Activated T-helper 1 cell treated with anti-CD3 and anti-CD28 coated beads, Interleukin-12 subunit alpha, Interleukin-12 subunit beta, Interleukin-2, Interleukin-4 antibody, amounts not matched to agents 30 ng/mL and 10 ng/mL and 1 ng/mL, durations not matched to agents 14 hours and 24 hours and 36 hours (primary cell): ENCODE measurements at regions not wholly inside any gene's neighbourhood (a gene's known extent, or its start where the extent isn't known, plus 50 kb on each side); places are given as distances from the start of the nearest gene placed in this dataset.

Experiments
- DNase-seq: peaks from one replicate; pipeline ENCODE4 v3.0.0; 2021; ENCODE audit warnings: low spot score
- H3K27ac Mint-ChIP-seq: one replicate; pipeline ENCODE4 v1.8.0; 2021; ENCODE audit warnings: mild to moderate bottlenecking, mixed read lengths
- H3K27me3 Mint-ChIP-seq: one replicate; pipeline ENCODE4 v1.8.0; 2022; ENCODE audit warnings: mild to moderate bottlenecking, moderate library complexity, mixed read lengths; ENCODE audit not compliant: insufficient read depth
- H3K36me3 Mint-ChIP-seq: one replicate; pipeline ENCODE4 v1.8.0; 2021; ENCODE audit warnings: low read depth, mixed read lengths
- H3K4me1 Mint-ChIP-seq: one replicate; pipeline ENCODE4 v1.8.0; 2021; ENCODE audit warnings: low read depth, mixed read lengths
- H3K4me3 Mint-ChIP-seq: one replicate; pipeline ENCODE4 v1.8.0; 2021; ENCODE audit warnings: mild to moderate bottlenecking, moderate library complexity, mixed read lengths
- H3K9me3 Mint-ChIP-seq: one replicate; pipeline ENCODE4 v1.8.0; 2021; ENCODE audit warnings: mixed read lengths
- intact Hi-C: fragments of 100-400 bp; cut with micrococcal nuclease; formaldehyde crosslinking; loops from one replicate; pipeline ENCODE4 v1.15.1; 2024

DNA sequence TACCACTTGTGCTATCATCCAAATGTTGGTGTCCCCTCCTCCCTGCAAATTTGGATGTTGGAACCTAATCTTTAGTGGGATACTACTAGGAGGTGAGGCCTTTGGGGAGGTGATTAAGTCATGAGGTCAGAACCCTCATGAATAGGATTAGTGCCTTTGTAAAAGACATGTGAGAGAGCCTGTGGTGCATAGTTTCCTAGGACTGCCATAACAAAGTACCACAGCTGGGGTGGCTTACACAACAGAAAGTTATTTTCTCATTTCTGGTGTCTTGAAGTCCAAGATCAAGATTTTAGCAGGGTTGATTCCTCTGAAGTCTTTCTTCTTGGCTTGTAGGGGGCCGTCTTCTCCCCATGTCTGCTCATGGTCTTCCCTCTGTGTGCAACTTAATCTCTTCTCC is 562.6 kb upstream of the ARGLU1 start:
- peaks cover 6% of the 10 kb centered on the region for H3K9me3 Mint-ChIP-seq
- intact Hi-C loops: no loop called here

DNA sequence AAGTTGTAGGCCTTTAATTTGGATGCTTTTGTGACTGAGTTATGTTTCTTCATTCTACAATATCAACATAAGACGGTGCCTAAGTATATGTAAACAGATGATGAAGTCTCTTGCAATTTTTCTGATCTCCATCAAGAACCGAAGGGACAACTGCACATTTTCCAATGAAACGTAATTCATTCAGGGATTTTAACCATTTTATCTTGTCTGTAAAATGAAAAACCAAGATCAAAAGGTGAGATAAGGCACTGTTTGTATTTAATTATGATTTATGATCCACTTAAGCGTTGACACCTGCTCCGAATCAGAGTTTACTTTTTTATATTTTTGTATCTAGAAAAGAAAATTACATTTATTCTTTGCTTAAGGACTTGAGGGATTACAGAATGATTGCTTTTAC is 556.8 kb upstream of the ARGLU1 start:
- intact Hi-C loops: no loop called here
- Mint-ChIP-seq H3K9me3 (no peaks in the 10 kb centered on the region), H3K4me3 (no peak overlapping the region), H3K4me1 (no peaks in the 10 kb centered on the region), H3K27me3 (no peaks in the 10 kb centered on the region), H3K27ac (no peak overlapping the region), H3K36me3 (no peaks in the 10 kb centered on the region)
- no peak for DNase-seq

More for the DNA sequence above, 562.6 kb upstream of the ARGLU1 start:
- Mint-ChIP-seq H3K36me3 (no peaks in the 10 kb centered on the region), H3K4me1 (no peaks in the 10 kb centered on the region), H3K27ac (no peak overlapping the region), H3K4me3 (no peak overlapping the region), H3K27me3 (no peaks in the 10 kb centered on the region)
- DNase-seq: no peak

DNA sequence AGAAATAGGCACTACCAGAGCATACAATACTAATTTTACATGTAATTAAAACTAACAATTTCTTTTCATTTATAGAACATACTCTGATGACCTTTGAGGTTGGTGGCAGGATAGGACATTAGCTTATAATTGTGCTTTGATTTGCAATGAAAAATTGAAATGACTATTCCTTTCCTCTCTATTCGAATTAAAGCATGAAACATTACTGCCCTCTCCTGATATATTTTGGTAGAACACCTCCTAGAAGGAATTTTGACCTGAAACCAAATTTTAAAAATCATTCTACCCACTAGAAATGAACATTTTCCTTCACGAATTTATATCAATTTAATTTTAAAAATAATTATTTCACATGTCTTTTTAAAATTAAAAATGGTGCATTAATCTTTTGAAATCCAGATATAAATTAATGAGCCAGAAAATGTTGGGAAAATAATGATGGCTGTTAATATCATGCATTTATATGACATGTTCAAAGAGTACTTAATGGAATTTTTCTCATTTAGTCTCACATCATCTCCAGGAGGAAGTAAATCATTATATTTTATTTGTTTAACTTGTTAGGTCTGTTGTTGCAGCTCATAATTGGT is 556.3 kb upstream of the ARGLU1 start:
- Mint-ChIP-seq H3K27me3 (no peaks in the 10 kb centered on the region), H3K9me3 (no peaks in the 10 kb centered on the region), H3K36me3 (no peaks in the 10 kb centered on the region), H3K27ac (no peak overlapping the region), H3K4me3 (no peak overlapping the region), H3K4me1 (no peaks in the 10 kb centered on the region)
- no peak for DNase-seq
- intact Hi-C loops: no loop called here

DNA sequence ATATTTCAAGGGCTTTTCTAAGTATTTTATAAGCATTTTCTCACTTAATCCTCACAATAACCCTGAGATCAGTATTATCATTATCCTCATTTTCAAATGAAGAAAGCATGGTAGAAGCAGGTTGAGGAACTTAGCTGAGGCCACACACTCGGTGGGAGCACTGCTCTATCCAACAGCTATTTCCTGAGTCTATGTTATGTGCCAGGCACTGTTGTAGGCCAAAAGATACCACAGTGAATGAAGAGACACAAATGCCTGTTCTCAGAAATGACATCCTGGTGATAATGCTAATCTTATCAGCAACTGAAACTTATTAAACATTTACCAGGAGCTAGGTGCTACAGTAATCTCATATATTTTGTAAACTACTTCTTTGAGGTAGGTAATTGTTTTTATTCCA is 553.9 kb upstream of the ARGLU1 start:
- H3K27ac Mint-ChIP-seq: no peak overlapping the region
- no peak overlapping the region for H3K4me3 Mint-ChIP-seq
- H3K27me3 Mint-ChIP-seq: no peaks in the 10 kb centered on the region
- DNase-seq: no peak
- no peaks in the 10 kb centered on the region for H3K4me1 Mint-ChIP-seq
- intact Hi-C loops: no loop called here
- no peaks in the 10 kb centered on the region for H3K36me3 Mint-ChIP-seq
- H3K9me3 Mint-ChIP-seq: no peaks in the 10 kb centered on the region

DNA sequence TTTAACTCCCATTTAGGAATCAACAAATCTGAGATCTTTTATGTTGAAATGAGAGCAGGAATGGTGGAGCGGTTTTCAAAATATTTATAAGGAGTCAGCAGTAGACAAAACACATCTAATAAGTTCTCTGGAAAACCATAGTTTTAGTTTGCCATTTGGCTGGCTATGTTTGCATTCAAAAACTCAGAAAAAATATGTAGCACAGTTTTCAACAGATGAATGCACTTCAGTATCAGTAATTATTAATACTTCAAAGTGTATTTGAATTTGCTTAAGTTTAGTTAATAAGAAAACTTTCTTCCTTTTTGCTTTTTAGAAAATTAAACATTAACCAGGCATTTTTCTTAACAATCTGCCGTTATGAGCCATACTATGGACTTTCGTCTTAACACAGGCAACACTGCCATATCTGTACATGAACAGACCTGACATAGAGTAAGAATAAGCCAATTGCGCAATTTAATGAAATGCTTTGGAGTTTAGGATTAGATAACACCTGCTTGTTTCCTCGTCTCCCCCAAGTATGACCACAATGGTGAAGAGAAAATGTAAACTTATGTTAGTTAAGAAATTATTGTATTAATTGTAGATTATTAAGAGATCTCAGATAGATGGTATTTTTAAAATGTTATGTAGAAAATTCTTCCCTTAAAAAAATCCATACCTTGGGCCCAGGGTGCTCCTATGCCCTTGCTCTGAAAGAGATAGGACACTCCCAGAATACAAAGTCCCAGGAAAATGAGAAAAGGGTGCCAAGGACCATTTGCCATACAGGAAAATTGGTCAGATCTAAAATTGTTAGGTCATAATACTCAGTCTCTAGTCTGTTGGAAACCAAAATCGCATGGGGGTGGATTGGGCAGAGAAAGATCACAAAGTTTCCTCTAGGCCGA is 552.3 kb upstream of the ARGLU1 start:
- no peaks in the 10 kb centered on the region for H3K27me3 Mint-ChIP-seq
- H3K4me3 Mint-ChIP-seq: no peak overlapping the region
- intact Hi-C loops: no loop called here
- peaks cover 2% of the 10 kb centered on the region for H3K9me3 Mint-ChIP-seq
- no peaks in the 10 kb centered on the region for H3K4me1 Mint-ChIP-seq
- H3K36me3 Mint-ChIP-seq: no peaks in the 10 kb centered on the region
- no peak overlapping the region for H3K27ac Mint-ChIP-seq
- DNase-seq: no peak

DNA sequence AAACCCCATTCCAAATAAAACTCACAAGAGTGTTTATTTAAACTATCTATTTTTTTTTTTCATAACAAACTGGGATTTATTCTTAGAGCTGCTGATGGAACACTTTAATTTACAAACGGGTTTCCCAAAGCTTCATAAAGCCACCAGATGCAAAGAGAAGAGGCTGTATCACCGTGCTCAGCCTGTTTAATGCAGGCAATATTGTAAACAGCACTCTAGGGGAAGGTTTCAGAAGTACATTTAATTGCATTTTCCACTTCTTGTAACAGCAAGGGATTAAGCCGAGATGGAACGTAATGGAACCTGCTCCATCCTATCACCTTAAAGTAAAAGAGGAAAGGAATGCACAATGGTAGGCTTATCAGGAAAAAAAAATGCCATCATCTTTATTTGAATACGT is 550.6 kb upstream of the ARGLU1 start:
- peaks cover 5% of the 10 kb centered on the region for H3K9me3 Mint-ChIP-seq
- no peak overlapping the region for H3K4me3 Mint-ChIP-seq
- DNase-seq: no peak
- H3K4me1 Mint-ChIP-seq: no peaks in the 10 kb centered on the region
- H3K27me3 Mint-ChIP-seq: no peaks in the 10 kb centered on the region
- H3K27ac Mint-ChIP-seq: no peak overlapping the region
- intact Hi-C loops: no loop called here
- H3K36me3 Mint-ChIP-seq: no peaks in the 10 kb centered on the region

DNA sequence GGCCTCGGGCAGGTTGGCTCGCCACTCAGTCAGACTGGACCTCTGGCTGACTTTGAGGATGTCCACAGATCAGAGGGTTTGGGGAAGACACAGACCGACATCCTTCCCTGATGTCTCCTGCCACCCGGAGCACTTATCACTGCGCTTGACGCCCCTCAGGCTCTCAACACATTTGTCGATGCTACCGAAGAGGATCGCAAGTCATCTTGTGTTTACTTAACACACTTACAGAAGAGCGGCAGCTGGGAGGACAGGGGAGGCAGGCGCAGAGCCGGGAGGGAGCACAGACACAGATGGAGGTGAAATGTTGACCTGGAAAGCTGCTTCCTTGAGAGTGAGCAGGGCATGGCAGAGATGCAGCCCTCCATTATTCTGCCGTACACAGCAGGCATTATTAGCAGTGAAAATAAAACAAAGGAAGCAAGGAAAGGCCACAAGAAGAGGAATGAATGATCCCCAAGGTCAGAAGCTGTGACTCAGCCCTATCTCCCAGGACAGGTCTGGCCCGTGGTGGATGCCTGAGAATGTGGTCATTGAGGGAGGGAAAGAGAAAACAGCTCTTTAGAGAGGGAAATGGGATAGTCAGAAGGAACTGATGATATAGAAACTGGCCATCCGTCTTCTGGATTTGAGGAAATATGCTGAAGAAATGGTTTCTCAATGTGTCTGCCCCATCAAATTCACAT is 549.5 kb upstream of the ARGLU1 start:
- Mint-ChIP-seq H3K36me3 (no peaks in the 10 kb centered on the region), H3K27ac (no peak overlapping the region), H3K4me3 (no peak overlapping the region), H3K9me3 (peaks cover 5% of the 10 kb centered on the region), H3K27me3 (no peaks in the 10 kb centered on the region), H3K4me1 (no peaks in the 10 kb centered on the region)
- intact Hi-C loops: no loop called here
- no peak for DNase-seq

DNA sequence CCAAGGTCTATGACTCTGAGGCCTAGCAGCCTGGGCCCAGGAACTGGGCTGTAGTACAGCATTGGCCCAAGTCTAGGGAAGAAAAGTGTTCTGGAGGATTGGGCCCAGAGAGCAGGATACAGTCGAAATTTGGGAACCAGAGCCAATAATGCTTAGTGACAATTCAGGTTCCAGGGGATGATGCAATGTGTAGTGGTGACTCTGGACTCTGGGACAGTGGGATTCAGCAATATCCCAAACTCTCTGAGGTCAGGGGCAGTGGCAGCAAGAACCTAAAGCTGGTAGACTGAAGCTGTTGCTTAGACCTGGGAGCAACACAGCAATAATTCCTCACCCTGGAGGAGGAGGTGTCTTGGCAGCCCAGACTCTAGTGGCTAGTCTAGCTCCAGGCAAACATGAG is 545.5 kb upstream of the ARGLU1 start:
- Mint-ChIP-seq H3K9me3 (peaks cover 5% of the 10 kb centered on the region), H3K4me3 (no peak overlapping the region), H3K27ac (no peak overlapping the region), H3K4me1 (no peaks in the 10 kb centered on the region), H3K36me3 (no peaks in the 10 kb centered on the region), H3K27me3 (no peaks in the 10 kb centered on the region)
- intact Hi-C loops: no loop called here
- no peak for DNase-seq

DNA sequence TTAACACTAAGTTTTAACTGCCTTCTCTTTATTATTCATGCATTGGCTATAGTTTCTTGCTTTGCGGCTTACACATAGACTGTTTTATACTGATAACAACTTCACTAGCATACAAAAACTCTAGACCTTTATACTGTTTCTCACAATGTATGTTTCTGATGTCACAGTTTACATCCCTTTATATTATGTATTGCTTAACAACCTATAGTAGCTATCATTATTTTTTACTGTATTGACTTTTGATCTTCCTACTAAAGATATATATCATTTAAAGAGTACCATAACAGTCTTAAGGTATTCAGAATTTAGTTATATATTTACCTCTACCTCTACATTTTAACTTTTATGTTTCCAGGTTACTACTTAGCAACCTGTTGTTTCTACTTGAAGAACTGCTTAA is 543.3 kb upstream of the ARGLU1 start:
- no peak for DNase-seq
- no peak overlapping the region for H3K4me3 Mint-ChIP-seq
- intact Hi-C loops: no loop called here
- H3K27me3 Mint-ChIP-seq: no peaks in the 10 kb centered on the region
- no peak overlapping the region for H3K27ac Mint-ChIP-seq
- H3K4me1 Mint-ChIP-seq: no peaks in the 10 kb centered on the region
- peaks cover 5% of the 10 kb centered on the region for H3K9me3 Mint-ChIP-seq
- H3K36me3 Mint-ChIP-seq: no peaks in the 10 kb centered on the region

DNA sequence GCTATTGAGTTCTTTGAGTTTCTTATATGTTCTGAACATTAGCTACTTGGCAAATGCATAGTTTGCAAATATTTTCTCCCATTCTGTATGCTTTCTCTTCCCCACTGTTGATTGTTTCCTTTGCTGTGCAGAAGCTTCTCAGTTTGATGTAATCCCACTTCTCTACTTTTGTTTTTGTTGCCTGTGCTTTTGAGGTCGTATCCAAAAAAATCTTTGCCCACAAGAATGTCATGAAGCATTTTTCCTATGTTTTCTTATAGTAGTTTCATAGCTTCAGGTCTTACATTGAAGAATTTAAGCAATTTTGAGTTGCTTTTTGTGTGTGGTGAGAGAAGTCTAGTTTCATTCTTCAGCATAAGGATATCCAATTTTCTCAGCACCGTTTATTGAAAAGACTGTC is 536.7 kb upstream of the ARGLU1 start:
- no peaks in the 10 kb centered on the region for H3K27me3 Mint-ChIP-seq
- no peaks in the 10 kb centered on the region for H3K9me3 Mint-ChIP-seq
- no peak overlapping the region for H3K27ac Mint-ChIP-seq
- DNase-seq: no peak
- no peaks in the 10 kb centered on the region for H3K4me1 Mint-ChIP-seq
- intact Hi-C loops: no loop called here
- no peaks in the 10 kb centered on the region for H3K36me3 Mint-ChIP-seq
- no peak overlapping the region for H3K4me3 Mint-ChIP-seq

DNA sequence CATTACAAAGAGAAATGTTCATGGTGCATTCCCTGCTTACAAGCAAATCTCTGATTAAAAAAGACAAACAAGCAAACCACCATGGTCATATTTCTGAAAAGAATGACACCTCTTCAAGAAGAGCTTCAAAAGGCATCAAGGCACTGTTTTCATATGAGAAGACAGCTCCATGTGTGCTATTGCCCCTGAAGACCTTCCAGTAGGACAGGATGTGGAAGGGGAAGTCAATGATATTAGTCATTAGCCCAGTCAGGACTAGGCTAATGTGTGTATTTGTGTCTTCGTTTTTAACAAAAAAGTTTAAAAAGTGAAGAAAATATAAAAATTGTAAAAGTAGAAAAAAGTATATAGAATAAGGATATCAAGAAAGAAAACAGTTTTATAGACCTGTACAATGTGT is 534.7 kb upstream of the ARGLU1 start:
- Mint-ChIP-seq H3K4me3 (no peak overlapping the region), H3K9me3 (no peaks in the 10 kb centered on the region), H3K27ac (no peak overlapping the region), H3K27me3 (no peaks in the 10 kb centered on the region), H3K36me3 (no peaks in the 10 kb centered on the region), H3K4me1 (no peaks in the 10 kb centered on the region)
- intact Hi-C loops: no loop called here
- DNase-seq: no peak

DNA sequence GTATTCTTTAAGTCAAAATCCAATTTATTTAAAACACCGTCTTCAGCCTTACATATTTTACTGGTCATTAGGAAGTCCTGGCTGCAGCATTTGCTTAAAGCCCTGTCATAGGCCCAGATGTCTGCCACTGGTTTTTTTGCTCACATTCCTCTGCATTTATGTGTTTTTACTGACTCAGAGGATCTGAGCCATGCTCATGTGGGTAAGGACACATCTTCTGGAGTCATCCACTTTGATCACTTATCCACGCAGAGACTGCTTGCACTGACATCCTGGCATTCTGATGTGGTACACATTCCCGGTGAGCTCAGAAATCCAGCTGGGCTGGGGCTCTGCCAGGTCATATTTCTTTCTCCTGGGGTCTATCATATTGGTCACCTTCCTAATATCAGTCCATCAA is 531.7 kb upstream of the ARGLU1 start:
- no peak overlapping the region for H3K27ac Mint-ChIP-seq
- DNase-seq: no peak
- H3K36me3 Mint-ChIP-seq: no peaks in the 10 kb centered on the region
- intact Hi-C loops: no loop called here
- H3K4me3 Mint-ChIP-seq: no peak overlapping the region
- no peaks in the 10 kb centered on the region for H3K27me3 Mint-ChIP-seq
- H3K4me1 Mint-ChIP-seq: no peaks in the 10 kb centered on the region
- no peaks in the 10 kb centered on the region for H3K9me3 Mint-ChIP-seq

DNA sequence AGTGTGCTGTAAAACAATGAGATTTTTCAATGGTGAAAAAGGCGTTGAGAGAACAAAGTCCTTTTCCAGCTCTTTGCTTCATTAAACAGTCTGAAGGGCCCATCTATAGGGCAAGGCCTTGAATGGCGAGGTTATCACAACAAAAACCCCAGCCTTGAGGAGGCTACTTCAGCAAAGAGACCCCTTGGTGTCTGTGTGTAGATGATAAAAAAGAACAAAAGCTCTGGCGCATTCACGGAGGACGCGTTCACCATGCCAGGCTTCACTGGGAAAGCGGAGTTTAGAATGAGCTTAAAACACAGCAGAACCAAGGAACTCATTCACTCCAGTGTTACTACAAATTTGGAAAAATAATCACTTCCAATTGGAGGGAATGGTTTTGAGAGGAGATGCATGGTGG is 530.0 kb upstream of the ARGLU1 start:
- DNase-seq: no peak
- H3K36me3 Mint-ChIP-seq: no peaks in the 10 kb centered on the region
- no peaks in the 10 kb centered on the region for H3K27me3 Mint-ChIP-seq
- intact Hi-C loops: no loop called here
- no peaks in the 10 kb centered on the region for H3K9me3 Mint-ChIP-seq
- H3K27ac Mint-ChIP-seq: no peak overlapping the region
- no peak overlapping the region for H3K4me3 Mint-ChIP-seq
- H3K4me1 Mint-ChIP-seq: no peaks in the 10 kb centered on the region
